ENCODE measurements at regions not wholly inside any gene's neighbourhood (a gene's known extent, or its start where the extent isn't known, plus 50 kb on each side); places are given as distances from the start of the nearest gene placed in this dataset.
A peak's percentile ranks its signal among the peaks of the same experiment; 100 is the strongest.
"Not testable (repeated sequence)": the region's sequence is repeated elsewhere in the genome, so short reads cannot be mapped to it uniquely, and the experiment has no call there.

GRCh38 chr2:111474198-111474705 lies 353.5 kb downstream of the BCL2L11 start:
- DNase-seq (ENCODE audit: low spot score), result not testable (repeated sequence)

DNA sequence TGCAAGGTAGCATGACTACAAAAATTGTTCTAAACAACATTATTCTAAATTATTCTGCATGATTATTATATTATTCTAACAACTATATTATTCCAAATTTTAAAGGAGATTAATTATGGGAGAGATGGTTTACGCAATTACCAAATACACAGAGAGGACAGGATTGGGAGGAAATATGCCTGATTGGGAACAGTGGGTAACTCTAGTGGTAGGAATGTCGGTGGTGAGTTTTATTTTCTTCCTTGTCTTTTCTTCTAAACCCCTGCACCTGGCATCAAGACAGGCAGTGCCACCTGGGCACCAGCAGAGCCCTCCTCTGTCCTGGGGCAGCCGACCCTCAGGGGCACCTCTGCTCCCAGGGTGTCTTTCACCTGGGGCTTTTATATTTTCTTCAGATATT lies 357.6 kb downstream of the BCL2L11 start:
- DNase-seq (ENCODE audit: low spot score), result not testable (repeated sequence)

- peak; percentile 53 for DNase-seq (ENCODE audit: low spot score)
These were observed 358.2 kb downstream of the BCL2L11 start for GRCh38 chr2:111478871-111479318.

- not testable (repeated sequence) for DNase-seq (ENCODE audit: low spot score)
These were observed 359.4 kb downstream of the BCL2L11 start for GRCh38 chr2:111480016-111480625.

- DNase-seq (ENCODE audit: low spot score), result not testable (repeated sequence)
These were observed 359.9 kb downstream of the BCL2L11 start for GRCh38 chr2:111480633-111481032.

DNA sequence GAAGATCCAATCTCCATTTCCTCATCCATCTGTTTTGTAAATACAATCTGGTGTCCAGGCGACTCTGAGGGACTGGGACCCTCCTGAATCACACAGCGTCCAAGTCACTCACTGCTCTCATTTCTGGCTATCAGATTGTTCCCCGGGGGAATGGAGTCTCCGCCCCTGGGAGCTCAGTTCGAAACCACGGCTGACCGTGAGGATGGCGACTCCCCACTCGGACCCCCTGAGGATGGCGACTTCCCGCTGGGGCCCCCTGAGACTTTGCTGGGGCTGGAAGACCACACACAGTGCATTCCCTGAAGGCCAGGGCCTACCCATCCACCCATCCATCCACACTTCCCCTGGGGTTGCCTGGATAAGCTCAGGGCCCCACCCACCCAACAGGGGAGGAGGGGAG lies 360.5 kb downstream of the BCL2L11 start:
- DNase-seq (ENCODE audit: low spot score), result not testable (repeated sequence)

DNA sequence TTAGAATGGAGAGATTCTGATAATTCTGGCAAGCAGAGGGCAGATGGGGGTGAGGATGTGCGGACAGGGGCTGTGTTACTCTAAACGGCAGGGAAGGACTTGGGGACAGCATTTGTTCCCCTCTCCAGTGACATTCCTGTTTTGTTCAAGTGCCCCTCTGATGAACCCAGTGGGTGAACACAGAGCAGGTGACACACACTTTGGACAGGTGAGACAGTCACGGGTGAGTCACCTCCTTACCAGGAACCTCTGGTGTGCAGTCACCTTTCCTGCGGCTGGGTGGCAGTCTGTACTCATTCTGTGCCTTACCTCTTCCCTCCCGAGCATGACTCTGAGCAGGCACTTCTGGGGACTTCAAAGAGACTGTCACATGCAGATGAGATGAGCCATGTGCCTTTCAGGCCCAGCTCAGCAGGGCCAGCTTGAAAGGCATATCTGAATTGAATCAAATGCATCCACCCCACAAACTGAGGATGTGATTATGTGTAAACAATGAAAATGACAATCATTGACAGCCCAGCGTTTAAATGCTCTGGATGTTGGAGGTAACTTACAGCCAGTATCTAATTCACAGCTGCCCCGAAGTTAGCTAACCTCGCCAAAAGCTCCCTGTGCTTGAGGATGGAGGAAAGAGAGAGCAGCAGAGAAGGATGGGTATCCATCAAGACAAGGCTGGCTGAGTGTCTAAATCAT lies 362.4 kb downstream of the BCL2L11 start:
- DNase-seq (ENCODE audit: low spot score), result peak; percentile 23

- not testable (repeated sequence) for DNase-seq (ENCODE audit: low spot score)
These were observed 363.4 kb downstream of the BCL2L11 start for GRCh38 chr2:111484097-111484496.

- DNase-seq (ENCODE audit: low spot score), result not testable (repeated sequence)
These were observed 365.2 kb downstream of the BCL2L11 start for GRCh38 chr2:111485895-111486294.

GRCh38 chr2:111488451-111488850 lies 367.7 kb downstream of the BCL2L11 start:
- DNase-seq (ENCODE audit: low spot score), result not testable (repeated sequence)

GRCh38 chr2:111489460-111489859 lies 368.7 kb downstream of the BCL2L11 start:
- not testable (repeated sequence) for DNase-seq (ENCODE audit: low spot score)

DNA sequence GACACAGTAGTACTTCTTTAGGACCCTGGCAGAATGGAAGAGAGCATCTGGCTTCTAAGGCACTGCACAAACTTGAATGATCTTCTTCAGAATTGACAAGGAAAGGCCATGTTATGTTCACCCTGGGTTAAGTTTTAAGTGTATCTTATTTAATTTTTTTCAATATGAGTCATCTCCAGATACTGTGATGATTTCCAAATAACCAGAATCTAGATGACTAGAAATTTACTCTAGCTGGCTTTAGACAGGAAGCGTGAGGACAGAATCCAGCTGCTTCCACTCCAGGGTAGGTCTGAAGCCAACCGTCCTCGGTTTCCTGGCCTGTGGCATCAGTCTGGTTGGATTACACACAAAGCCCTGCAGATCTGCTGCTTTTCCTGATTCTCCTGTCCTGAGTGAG lies 370.5 kb downstream of the BCL2L11 start:
- DNase-seq (ENCODE audit: low spot score), result not testable (repeated sequence)

- DNase-seq (ENCODE audit: low spot score), result not testable (repeated sequence)
These were observed 370.9 kb downstream of the BCL2L11 start for GRCh38 chr2:111491614-111492013.

DNA sequence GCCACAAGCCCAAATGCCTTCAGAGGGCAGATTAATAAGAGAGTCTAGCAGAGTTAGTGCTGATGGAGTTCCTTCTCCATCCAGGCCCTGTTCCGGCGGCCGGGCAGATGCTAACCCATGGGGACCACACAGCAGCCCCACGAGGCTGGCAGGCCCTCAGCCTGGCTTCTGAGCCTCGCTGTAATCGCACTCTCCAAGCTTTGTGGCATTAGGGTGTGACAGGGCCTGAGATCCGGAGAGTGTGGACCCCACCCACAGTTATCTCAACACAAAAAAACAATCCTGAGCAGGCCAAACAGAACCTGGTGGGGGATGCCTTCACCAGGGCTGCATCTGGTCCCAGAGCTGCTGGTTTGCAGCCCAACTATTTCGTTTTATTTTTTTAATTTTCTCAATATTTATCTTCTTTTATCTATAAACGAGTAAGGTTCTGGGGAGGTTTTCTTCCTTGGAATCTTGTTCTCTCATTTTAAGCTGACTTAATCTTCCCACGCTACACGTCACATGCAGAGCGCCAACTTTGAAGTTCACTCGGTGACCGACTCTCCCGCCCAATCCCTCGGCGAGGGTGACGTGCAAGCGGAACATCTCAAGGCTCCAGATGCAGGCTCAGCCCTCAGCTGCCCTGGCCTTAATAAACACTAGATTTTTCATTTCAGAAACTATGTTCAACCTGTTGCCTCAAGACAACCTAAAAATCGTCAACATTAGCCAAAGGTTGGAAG lies 372.4 kb downstream of the BCL2L11 start:
- not testable (repeated sequence) for DNase-seq (ENCODE audit: low spot score)

DNA sequence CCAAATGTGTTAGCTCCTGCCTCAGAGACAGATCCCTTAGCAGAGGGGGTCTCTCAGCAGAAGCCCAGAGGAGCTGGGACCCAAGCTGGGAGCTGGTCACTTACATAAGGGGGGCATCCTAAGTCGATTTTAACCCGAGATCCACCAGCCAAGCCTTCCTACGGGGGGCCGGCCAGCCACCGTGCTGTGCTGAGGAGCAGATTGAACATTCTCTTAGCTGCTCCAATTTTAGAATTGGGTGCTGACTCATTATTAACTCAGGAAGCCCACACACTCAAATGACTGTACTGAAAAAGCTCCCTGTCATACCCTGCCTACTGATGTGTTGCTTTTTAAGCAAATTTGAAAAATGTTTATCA lies 373.0 kb downstream of the BCL2L11 start:
- DNase-seq (ENCODE audit: low spot score), result not testable (repeated sequence)

GRCh38 chr2:111494288-111494980 lies 373.7 kb downstream of the BCL2L11 start:
- peak; percentile 29 for DNase-seq (ENCODE audit: low spot score)

- not testable (repeated sequence) for DNase-seq (ENCODE audit: low spot score)
These were observed 374.2 kb downstream of the BCL2L11 start for GRCh38 chr2:111494981-111495315.

- not testable (repeated sequence) for DNase-seq (ENCODE audit: low spot score)
These were observed 374.9 kb downstream of the BCL2L11 start for GRCh38 chr2:111495636-111496035.

- DNase-seq (ENCODE audit: low spot score), result not testable (repeated sequence)
These were observed 375.5 kb downstream of the BCL2L11 start for GRCh38 chr2:111496176-111496575.

DNA sequence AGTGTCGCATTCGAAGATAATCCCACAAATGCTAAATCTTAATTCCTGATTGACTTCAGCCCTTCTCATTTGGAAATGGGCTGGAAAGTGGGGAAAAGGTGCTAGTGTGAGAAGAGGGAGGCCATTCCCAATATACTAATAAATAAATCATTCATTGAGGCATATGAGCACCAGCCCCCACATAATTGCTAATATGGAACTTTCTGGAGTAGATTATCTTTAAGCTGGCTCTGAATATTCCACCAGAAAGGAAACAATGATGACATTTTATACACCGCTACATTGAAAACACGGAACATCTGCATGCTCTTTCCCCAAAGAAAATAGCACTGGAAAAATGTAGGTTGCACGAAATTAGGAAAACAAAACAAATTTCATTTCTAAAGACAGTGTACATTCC lies 376.1 kb downstream of the BCL2L11 start:
- DNase-seq (ENCODE audit: low spot score), result not testable (repeated sequence)

DNA sequence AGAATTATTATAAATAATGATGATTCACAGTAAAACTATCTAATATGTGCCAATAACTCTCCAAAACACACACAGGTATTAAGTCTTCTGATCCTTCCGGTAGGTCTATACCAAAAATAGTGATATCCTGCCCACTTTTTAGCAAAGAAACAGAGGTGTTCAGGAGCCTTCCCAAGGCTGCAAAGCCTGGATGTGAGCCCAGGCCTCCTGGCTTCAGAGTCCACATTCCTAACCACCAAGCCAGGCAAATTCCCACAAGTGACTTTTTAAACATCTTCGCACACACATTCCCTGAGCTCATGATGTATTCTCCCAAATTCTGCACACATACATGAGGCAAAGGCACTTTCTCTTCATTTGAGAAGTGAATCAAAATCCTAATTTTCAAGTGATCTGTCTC lies 376.6 kb downstream of the BCL2L11 start:
- not testable (repeated sequence) for DNase-seq (ENCODE audit: low spot score)

GRCh38 chr2:111500536-111501062 lies 379.9 kb downstream of the BCL2L11 start:
- DNase-seq (ENCODE audit: low spot score), result not testable (repeated sequence)

All from CD4-positive, alpha-beta T cell treated with Interleukin-2 at 100 ng/mL for 4 hours (primary cell).